ENCODE measurements at regions not wholly inside any gene's neighbourhood (a gene's known extent, or its start where the extent isn't known, plus 50 kb on each side); places are given as distances from the start of the nearest gene placed in this dataset.

DNA sequence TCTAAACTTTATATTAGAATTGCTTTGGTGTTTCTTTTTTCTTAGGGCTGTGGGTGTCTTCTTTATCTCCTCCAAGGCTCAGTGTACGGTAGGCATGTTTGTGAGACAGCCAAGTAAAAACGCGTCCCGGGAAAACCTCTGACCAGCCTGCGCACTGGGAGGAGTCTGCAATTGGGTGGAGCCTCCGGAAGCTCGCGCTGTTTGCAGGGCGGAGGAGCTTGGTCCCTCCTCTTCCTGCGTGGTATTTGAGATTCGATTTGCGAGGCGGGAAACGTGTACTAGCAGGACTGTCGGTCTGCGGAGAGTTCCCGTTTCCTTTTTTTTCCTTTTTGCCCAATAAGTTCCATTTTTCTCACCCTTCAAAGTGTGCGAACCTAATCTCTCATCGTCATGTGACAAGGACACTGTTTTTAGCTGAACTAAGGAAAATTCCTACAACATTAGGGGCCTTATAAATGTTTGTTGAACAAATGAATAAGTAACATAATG is 182.1 kb upstream of the OTX2 start (continued):
- TF ChIP-seq, protein P1, sequence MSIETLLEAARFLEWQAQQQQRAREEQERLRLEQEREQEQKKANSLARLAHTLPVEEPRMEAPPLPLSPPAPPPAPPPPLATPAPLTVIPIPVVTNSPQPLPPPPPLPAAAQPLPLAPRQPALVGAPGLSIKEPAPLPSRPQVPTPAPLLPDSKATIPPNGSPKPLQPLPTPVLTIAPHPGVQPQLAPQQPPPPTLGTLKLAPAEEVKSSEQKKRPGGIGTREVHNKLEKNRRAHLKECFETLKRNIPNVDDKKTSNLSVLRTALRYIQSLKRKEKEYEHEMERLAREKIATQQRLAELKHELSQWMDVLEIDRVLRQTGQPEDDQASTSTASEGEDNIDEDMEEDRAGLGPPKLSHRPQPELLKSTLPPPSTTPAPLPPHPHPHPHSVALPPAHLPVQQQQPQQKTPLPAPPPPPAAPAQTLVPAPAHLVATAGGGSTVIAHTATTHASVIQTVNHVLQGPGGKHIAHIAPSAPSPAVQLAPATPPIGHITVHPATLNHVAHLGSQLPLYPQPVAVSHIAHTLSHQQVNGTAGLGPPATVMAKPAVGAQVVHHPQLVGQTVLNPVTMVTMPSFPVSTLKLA (conservative IDR thresholded peaks at IDR 0.05): peak in 1 of 2 experiments; percentile 48; a peak in 2 of 4 replicates
- TF ChIP-seq HNRNPLL (IDR thresholded peaks at IDR 0.05; ENCODE audit: low read depth, low read length, poor library complexity, severe bottlenecking): peak; percentile 95
- peak; percentile 90 for TF ChIP-seq GABPA (tag; conservative IDR thresholded peaks at IDR 0.05; ENCODE audit: low read depth)
- peak; percentile 37 for TF ChIP-seq POLR2B (IDR thresholded peaks at IDR 0.05; ENCODE audit: low read depth, partially characterized antibody)
- peak; percentile 61 for TF ChIP-seq CXXC5 (CRISPR knock-in tag; IDR thresholded peaks at IDR 0.05)
- peak; percentile 76; the same call in 1 of the 2 replicates for TF ChIP-seq POLR2H (tag; IDR thresholded peaks at IDR 0.05; ENCODE audit: low read depth)
- TF ChIP-seq, protein P2, sequence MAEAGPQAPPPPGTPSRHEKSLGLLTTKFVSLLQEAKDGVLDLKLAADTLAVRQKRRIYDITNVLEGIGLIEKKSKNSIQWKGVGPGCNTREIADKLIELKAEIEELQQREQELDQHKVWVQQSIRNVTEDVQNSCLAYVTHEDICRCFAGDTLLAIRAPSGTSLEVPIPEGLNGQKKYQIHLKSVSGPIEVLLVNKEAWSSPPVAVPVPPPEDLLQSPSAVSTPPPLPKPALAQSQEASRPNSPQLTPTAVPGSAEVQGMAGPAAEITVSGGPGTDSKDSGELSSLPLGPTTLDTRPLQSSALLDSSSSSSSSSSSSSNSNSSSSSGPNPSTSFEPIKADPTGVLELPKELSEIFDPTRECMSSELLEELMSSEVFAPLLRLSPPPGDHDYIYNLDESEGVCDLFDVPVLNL (CRISPR knock-in tag; IDR thresholded peaks at IDR 0.05; ENCODE audit: low read depth): peak; percentile 97
- TF ChIP-seq MYC (IDR thresholded peaks at IDR 0.05; ENCODE audit: low read depth, low read length): peak; percentile 50
- TF ChIP-seq MYC (CRISPR knock-in tag; IDR thresholded peaks at IDR 0.05; ENCODE audit: borderline replicate concordance, low read depth): no peak
- peak; percentile 77 to 88 for TF ChIP-seq E2F6 (IDR thresholded peaks at IDR 0.05; ENCODE audit: borderline replicate concordance in 1 of 2, extremely low read depth in 1 of 2, insufficient read depth in 1 of 2, insufficient read length in 1 of 2, low read depth in 1 of 2, low read length in 1 of 2, poor library complexity in 1 of 2, severe bottlenecking in 1 of 2)
- peak; percentile 59 for TF ChIP-seq SUPT5H (IDR thresholded peaks at IDR 0.05)
- peak; percentile 44 for TF ChIP-seq TBP (optimal IDR thresholded peaks at IDR 0.05; ENCODE audit: low read depth, low read length)
- no peak for TF ChIP-seq ESRRA (IDR thresholded peaks at IDR 0.05; ENCODE audit: borderline replicate concordance, low read depth)
- TF ChIP-seq ATF1 (CRISPR knock-in tag; IDR thresholded peaks at IDR 0.05): no peak
- TF ChIP-seq ATF1 (tag; IDR thresholded peaks at IDR 0.05): peak; percentile 45

Data from K562 (cell line).